OCI-LY1 (cell line): ENCODE measurements at regions not wholly inside any gene's neighbourhood (a gene's known extent, or its start where the extent isn't known, plus 50 kb on each side); places are given as distances from the start of the nearest gene placed in this dataset.

Experiments used
- H2AFZ ChIP-seq: fragments of 200-600 bp; sonication (generic), shearing (Covaris generic); 2 replicates; pipeline ENCODE4 v1.6.0; 2014; ENCODE audit warnings: antibody characterized with exemption, mild to moderate bottlenecking, low read length
- H3F3A ChIP-seq: fragments of 200-600 bp; sonication (generic), shearing (Covaris generic); 2 replicates; pipeline ENCODE4 v1.6.0; 2014; ENCODE audit warnings: mild to moderate bottlenecking, antibody characterized with exemption, low read length, moderate library complexity; ENCODE audit not compliant: insufficient read depth
- H3K27ac ChIP-seq: fragments of 200-600 bp; sonication (generic); 2 replicates; pipeline ENCODE4 v1.5.1; 2014; ENCODE audit warnings: low read length, mixed run types, mild to moderate bottlenecking, low read depth; ENCODE audit not compliant: poor library complexity, severe bottlenecking
- H3K27me3 ChIP-seq: fragments of 200-600 bp; sonication (generic); 2 replicates; pipeline ENCODE4 v1.6.0; 2014; ENCODE audit warnings: antibody characterized with exemption, mild to moderate bottlenecking, low read length, moderate library complexity; ENCODE audit not compliant: insufficient read depth
- H3K36me3 ChIP-seq: fragments of 200-600 bp; sonication (generic); 2 replicates; pipeline ENCODE4 v1.6.1; 2014; ENCODE audit warnings: mild to moderate bottlenecking, antibody characterized with exemption, low read length, moderate library complexity, mixed read lengths; ENCODE audit not compliant: insufficient read depth
- H3K4me1 ChIP-seq: fragments of 200-600 bp; sonication (generic); 2 replicates; pipeline ENCODE4 v1.5.1; 2014; ENCODE audit warnings: mild to moderate bottlenecking, low read length, moderate library complexity; ENCODE audit not compliant: insufficient read depth, severe bottlenecking
- H3K4me2 ChIP-seq: fragments of 200-600 bp; sonication (generic), shearing (Covaris generic); 2 replicates; pipeline ENCODE4 v1.6.1; 2014; ENCODE audit warnings: low read length
- H3K4me3 ChIP-seq: fragments of 200-600 bp; sonication (generic); 2 replicates; pipeline ENCODE4 v1.5.1; 2014; ENCODE audit warnings: low read length, low read depth, mild to moderate bottlenecking, mixed read lengths; ENCODE audit not compliant: poor library complexity, severe bottlenecking
- H3K79me2 ChIP-seq: fragments of 200-600 bp; shearing (Covaris generic); 2 replicates; pipeline ENCODE4 v1.6.1; 2016; ENCODE audit warnings: mixed run types, low read length, mixed read lengths; ENCODE audit not compliant: insufficient read depth
- H3K9ac ChIP-seq: fragments of 200-600 bp; sonication (generic), shearing (Covaris generic); 2 replicates; pipeline ENCODE4 v1.6.1; 2014; ENCODE audit warnings: mild to moderate bottlenecking, low read length, mixed read lengths
- H3K9me2 ChIP-seq: fragments of 200-600 bp; sonication (generic), shearing (Covaris generic); 2 replicates; pipeline ENCODE4 v1.6.1; 2014; ENCODE audit warnings: low read depth, mild to moderate bottlenecking, low read length, mixed read lengths
- H3K9me3 ChIP-seq: fragments of 200-600 bp; shearing (Covaris generic); 2 replicates; pipeline ENCODE4 v1.6.1; 2014; ENCODE audit warnings: low read length, mixed read lengths
- H4K20me1 ChIP-seq: fragments of 200-600 bp; sonication (generic), shearing (Covaris generic); 2 replicates; pipeline ENCODE4 v1.6.0; 2016; ENCODE audit warnings: mild to moderate bottlenecking, low read length; ENCODE audit not compliant: insufficient read depth
- CTCF ChIP-seq: fragments of 200-600 bp; sonication (generic), shearing (Covaris generic); IDR thresholded peaks from 2 replicates; pipeline ENCODE4 v1.5.1; 2017; ENCODE audit warnings: mild to moderate bottlenecking, antibody characterized with exemption, low read length, moderate library complexity, mixed read lengths
- EZH2 ChIP-seq: fragments of 200-600 bp; sonication (generic), shearing (Covaris generic); IDR thresholded peaks from 2 replicates; pipeline ENCODE4 v1.8.0; 2017; ENCODE audit warnings: borderline replicate concordance, mixed run types, mild to moderate bottlenecking, antibody characterized with exemption, low read length, moderate library complexity, mixed read lengths

GRCh38 chr5:13585324-13585723, 359.2 kb downstream of the DNAH5 start:
- Histone ChIP-seq H3K4me2 (no peak overlapping the region), H4K20me1 (no peaks in the 10 kb centered on the region), H3K27ac (no peak overlapping the region), H3F3A (no peaks in the 10 kb centered on the region), H3K9ac (no peak overlapping the region), H2AFZ (no peak overlapping the region), H3K27me3 (no peaks in the 10 kb centered on the region), H3K79me2 (no peaks in the 10 kb centered on the region), H3K4me3 (no peak overlapping the region), H3K9me2 (no peaks in the 10 kb centered on the region), H3K4me1 (no peaks in the 10 kb centered on the region), H3K36me3 (no peaks in the 10 kb centered on the region), H3K9me3 (no peaks in the 10 kb centered on the region)
- TF ChIP-seq CTCF (no peak), EZH2 (no peak)

GRCh38 chr5:13581914-13582313, 362.6 kb downstream of the DNAH5 start:
- Histone ChIP-seq H4K20me1 (no peaks in the 10 kb centered on the region), H3K4me2 (no peak overlapping the region), H3K27me3 (no peaks in the 10 kb centered on the region), H3K4me1 (no peaks in the 10 kb centered on the region), H3F3A (no peaks in the 10 kb centered on the region), H3K9me2 (no peaks in the 10 kb centered on the region), H3K9ac (no peak overlapping the region), H3K4me3 (no peak overlapping the region), H3K9me3 (no peaks in the 10 kb centered on the region), H3K36me3 (no peaks in the 10 kb centered on the region), H2AFZ (no peak overlapping the region), H3K79me2 (no peaks in the 10 kb centered on the region), H3K27ac (no peak overlapping the region)
- no peak for TF ChIP-seq CTCF
- TF ChIP-seq EZH2: no peak

GRCh38 chr5:13581132-13581531, 363.4 kb downstream of the DNAH5 start:
- Histone ChIP-seq H3K4me2 (no peak overlapping the region), H3K27ac (no peak overlapping the region), H3K9me2 (no peaks in the 10 kb centered on the region), H3F3A (no peaks in the 10 kb centered on the region), H4K20me1 (no peaks in the 10 kb centered on the region), H3K4me3 (no peak overlapping the region), H3K36me3 (no peaks in the 10 kb centered on the region), H2AFZ (no peak overlapping the region), H3K79me2 (no peaks in the 10 kb centered on the region), H3K4me1 (no peaks in the 10 kb centered on the region), H3K9me3 (no peaks in the 10 kb centered on the region), H3K27me3 (no peaks in the 10 kb centered on the region), H3K9ac (no peak overlapping the region)
- TF ChIP-seq CTCF: no peak
- no peak for TF ChIP-seq EZH2
